ENCODE measurements at regions not wholly inside any gene's neighbourhood (a gene's known extent, or its start where the extent isn't known, plus 50 kb on each side); places are given as distances from the start of the nearest gene placed in this dataset.
"Not testable (repeated sequence)": the region's sequence is repeated elsewhere in the genome, so short reads cannot be mapped to it uniquely, and the experiment has no call there.

DNA sequence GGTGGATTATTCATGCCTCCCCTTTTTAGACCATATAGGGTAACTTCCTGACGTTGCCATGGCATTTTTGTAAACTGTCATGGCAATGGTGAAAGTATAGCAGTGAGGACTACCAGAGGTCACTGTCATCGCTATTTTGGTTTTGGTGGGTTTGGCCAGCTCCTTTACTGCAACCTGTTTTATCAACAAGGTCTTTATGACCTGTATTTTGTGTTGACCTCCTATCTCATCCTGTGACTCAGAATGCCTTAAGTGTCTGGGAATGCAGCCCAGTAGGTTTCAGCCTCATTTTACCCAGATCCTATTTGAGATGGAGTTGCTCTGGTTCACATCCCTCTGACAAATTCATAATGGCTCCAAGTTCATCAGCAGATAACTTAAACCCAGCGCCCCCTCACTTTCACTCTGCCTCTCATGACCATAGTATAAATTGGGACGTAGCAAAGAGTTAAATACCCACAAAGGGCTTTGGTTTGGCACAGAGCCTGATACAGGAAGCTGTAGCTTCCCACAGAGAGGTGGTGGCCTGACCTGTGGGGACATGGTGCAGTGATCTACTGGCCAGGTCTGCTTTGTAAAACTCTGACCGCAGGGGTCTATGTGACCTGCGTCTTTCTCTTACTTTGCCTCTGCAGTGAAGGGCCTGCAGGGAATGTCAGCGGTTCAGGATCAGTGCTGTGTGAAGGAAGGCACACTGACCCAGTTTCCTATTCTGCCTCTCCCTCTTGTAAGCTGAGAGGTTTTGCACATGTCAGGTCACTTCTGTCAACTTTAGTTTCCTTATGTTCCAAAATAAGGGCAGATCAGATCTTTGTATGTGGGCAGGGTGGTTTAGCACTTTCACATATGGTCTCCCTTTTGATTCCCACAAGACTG, 78.1 kb upstream of the ZNF644 start:
- TF ChIP-seq, protein P1, sequence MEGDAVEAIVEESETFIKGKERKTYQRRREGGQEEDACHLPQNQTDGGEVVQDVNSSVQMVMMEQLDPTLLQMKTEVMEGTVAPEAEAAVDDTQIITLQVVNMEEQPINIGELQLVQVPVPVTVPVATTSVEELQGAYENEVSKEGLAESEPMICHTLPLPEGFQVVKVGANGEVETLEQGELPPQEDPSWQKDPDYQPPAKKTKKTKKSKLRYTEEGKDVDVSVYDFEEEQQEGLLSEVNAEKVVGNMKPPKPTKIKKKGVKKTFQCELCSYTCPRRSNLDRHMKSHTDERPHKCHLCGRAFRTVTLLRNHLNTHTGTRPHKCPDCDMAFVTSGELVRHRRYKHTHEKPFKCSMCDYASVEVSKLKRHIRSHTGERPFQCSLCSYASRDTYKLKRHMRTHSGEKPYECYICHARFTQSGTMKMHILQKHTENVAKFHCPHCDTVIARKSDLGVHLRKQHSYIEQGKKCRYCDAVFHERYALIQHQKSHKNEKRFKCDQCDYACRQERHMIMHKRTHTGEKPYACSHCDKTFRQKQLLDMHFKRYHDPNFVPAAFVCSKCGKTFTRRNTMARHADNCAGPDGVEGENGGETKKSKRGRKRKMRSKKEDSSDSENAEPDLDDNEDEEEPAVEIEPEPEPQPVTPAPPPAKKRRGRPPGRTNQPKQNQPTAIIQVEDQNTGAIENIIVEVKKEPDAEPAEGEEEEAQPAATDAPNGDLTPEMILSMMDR (IDR thresholded peaks at IDR 0.05; ENCODE audit: insufficient read depth, low read depth, low read length, missing control alignments): no peak
- peak; percentile 36 for DNase-seq (ENCODE audit: low read depth)
- H3K4me3 ChIP-seq (ENCODE audit: low read length): no peak overlapping the region

DNA sequence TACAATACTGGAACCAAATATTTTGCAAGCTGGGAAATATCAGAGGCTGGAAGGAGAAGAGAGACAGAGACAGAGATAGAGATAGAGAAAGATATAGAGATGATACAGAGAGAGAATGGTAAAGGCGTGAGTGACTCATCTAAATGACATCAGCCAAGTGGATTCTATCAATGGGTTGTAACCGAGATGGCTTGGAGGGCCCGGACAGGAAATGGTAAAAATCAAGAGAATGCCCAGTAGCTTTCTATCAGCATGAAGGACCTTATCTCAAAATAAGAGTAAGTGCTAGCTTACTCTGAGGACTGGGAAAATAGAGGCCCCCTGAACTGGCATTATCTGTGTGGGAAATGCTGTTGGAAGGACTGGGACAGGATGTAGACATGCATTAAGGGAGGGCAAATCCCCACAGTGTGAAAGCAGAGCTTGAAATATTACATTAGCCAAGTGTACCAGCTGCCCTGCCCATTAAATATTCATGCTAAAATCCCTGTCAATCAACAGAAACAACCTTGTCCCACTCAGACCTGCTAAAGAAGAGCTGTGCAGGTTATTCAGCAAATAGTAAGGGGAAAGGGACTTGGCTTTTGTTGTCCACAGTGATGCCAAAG, 76.6 kb upstream of the ZNF644 start:
- DNase-seq (ENCODE audit: low read depth): peak; percentile 16
- H3K4me3 ChIP-seq (ENCODE audit: low read length): no peak overlapping the region
- TF ChIP-seq, protein P1 (IDR thresholded peaks at IDR 0.05; ENCODE audit: insufficient read depth, low read depth, low read length, missing control alignments): no peak

GRCh38 chr1:91095321-91095720, 73.5 kb upstream of the ZNF644 start:
- H3K4me3 ChIP-seq (ENCODE audit: low read length); DNase-seq (ENCODE audit: low read depth): not testable (repeated sequence)

DNA sequence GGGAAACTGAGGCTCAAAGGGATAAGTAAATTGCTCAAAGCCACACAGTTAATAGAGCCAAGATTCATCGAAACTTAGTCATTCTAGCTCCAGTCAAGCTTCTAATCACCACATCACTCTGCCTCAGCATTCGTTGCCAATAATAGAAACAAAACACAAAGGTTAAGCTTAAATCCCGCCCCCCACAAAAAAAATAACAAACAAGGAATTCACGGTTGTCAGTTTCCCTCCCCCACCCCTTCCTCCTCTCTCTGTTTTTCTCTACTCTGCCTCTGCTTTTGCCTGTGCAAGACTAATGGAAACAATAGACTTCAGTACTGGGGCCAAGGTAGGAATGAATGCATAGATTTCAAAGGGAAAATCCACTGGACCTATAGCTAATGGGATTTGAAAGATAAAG, 70.7 kb upstream of the ZNF644 start:
- TF ChIP-seq, protein P1 (IDR thresholded peaks at IDR 0.05; ENCODE audit: insufficient read depth, low read depth, low read length, missing control alignments): no peak
- H3K4me3 ChIP-seq (ENCODE audit: low read length): no peak overlapping the region
- DNase-seq (ENCODE audit: low read depth): peak; percentile 12

DNA sequence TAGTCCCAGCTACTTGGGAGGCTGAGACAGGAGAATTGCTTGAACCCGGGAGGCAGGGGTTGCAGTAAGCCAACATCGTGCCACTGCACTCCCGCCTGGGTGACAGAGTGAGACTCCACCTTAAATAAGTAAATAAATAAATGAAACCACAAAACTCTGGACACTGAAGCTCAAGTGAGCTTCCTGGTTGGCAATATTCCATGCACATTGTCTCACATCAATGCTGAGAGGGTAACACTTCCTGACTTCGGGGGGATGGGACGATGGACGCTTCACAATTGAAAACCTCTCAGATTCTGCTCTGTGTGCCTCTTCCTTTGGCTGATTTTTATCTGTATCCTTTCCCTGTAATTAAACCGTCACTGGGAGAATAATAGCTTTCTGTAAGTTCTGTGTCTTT, 70.0 kb upstream of the ZNF644 start:
- no peak overlapping the region for H3K4me3 ChIP-seq (ENCODE audit: low read length)
- TF ChIP-seq, protein P1 (IDR thresholded peaks at IDR 0.05; ENCODE audit: insufficient read depth, low read depth, low read length, missing control alignments): no peak
- DNase-seq (ENCODE audit: low read depth): peak; percentile 10

- H3K4me3 ChIP-seq (ENCODE audit: low read length): no peak overlapping the region
- TF ChIP-seq, protein P1 (IDR thresholded peaks at IDR 0.05; ENCODE audit: insufficient read depth, low read depth, low read length, missing control alignments): no peak
- DNase-seq (ENCODE audit: low read depth): peak; percentile 8
Observed at GRCh38 chr1:91080650-91081049, 58.8 kb upstream of the ZNF644 start.

DNA sequence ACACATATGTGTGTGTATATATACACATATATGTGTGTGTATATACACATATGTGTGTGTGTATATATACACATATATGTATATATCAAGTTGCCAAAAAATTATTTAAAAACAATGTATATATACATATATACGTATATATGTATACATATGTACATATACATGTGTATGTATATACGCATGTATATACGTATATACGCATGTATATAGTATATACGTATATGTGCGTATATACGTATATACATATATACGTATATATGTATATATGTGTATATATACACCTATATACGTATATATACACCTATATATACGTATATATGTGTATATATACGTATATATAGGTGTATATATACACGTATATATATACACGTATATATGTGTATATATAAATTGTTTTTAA, 57.0 kb upstream of the ZNF644 start:
- H3K4me3 ChIP-seq (ENCODE audit: low read length): no peak overlapping the region
- DNase-seq (ENCODE audit: low read depth): no peak
- TF ChIP-seq, protein P1 (IDR thresholded peaks at IDR 0.05; ENCODE audit: insufficient read depth, low read depth, low read length, missing control alignments): no peak
